MM.1S (cell line): ENCODE measurements at regions not wholly inside any gene's neighbourhood (a gene's known extent, or its start where the extent isn't known, plus 50 kb on each side); places are given as distances from the start of the nearest gene placed in this dataset.

Source experiments
- DNase-seq: peaks from one replicate; pipeline ENCODE4 v3.0.0-alpha.2; 2015
- H2AFZ ChIP-seq: fragments of 300-600 bp; sonication (generic); 2 replicates; pipeline ENCODE4 v1.6.0; 2016; ENCODE audit warnings: antibody characterized with exemption, low read length
- H3F3A ChIP-seq: fragments of 300-600 bp; sonication (generic); 2 replicates; pipeline ENCODE4 v1.6.1; 2016; ENCODE audit warnings: mild to moderate bottlenecking, antibody characterized with exemption, low read length, moderate library complexity, mixed read lengths; ENCODE audit not compliant: insufficient read depth
- H3K27ac ChIP-seq: fragments of 300-600 bp; sonication (generic); 2 replicates; pipeline ENCODE4 v1.5.1; 2016; ENCODE audit warnings: mild to moderate bottlenecking, low read length
- H3K27me3 ChIP-seq: fragments of 300-600 bp; sonication (generic); replicated peaks from 2 replicates; pipeline ENCODE4 v1.6.0; 2016; ENCODE audit warnings: low read length; ENCODE audit not compliant: insufficient read depth
- H3K36me3 ChIP-seq: fragments of 300-600 bp; sonication (generic); replicated peaks from 2 replicates; pipeline ENCODE4 v1.6.1; 2016; ENCODE audit warnings: mild to moderate bottlenecking, low read length, mixed read lengths; ENCODE audit not compliant: insufficient read depth
- H3K4me1 ChIP-seq: fragments of 300-600 bp; sonication (generic); 2 replicates; pipeline ENCODE4 v1.6.1; 2016; ENCODE audit warnings: low read length, mixed read lengths
- H3K4me2 ChIP-seq: fragments of 300-600 bp; sonication (generic); 2 replicates; pipeline ENCODE4 v1.6.0; 2016; ENCODE audit warnings: low read depth, low read length
- H3K4me3 ChIP-seq: fragments of 300-600 bp; sonication (generic); 2 replicates; pipeline ENCODE4 v1.5.1; 2016; ENCODE audit warnings: low read length, mixed read lengths
- H3K79me2 ChIP-seq: fragments of 300-600 bp; sonication (generic); 2 replicates; pipeline ENCODE4 v1.6.1; 2016; ENCODE audit warnings: mixed run types, low read length, mixed read lengths
- H3K9ac ChIP-seq: fragments of 300-600 bp; sonication (generic); 2 replicates; pipeline ENCODE4 v1.6.1; 2016; ENCODE audit warnings: low read length, mixed read lengths
- H3K9me2 ChIP-seq: fragments of 300-600 bp; sonication (generic); replicated peaks from 2 replicates; pipeline ENCODE4 v1.6.1; 2016; ENCODE audit warnings: mild to moderate bottlenecking, low read length, mixed read lengths; ENCODE audit not compliant: insufficient read depth
- H3K9me3 ChIP-seq: fragments of 300-600 bp; sonication (generic); replicated peaks from 2 replicates; pipeline ENCODE4 v1.6.1; 2016; ENCODE audit warnings: mild to moderate bottlenecking, low read length, mixed read lengths; ENCODE audit not compliant: insufficient read depth
- H4K20me1 ChIP-seq: fragments of 300-600 bp; sonication (generic); 2 replicates; pipeline ENCODE4 v1.6.1; 2016; ENCODE audit warnings: mild to moderate bottlenecking, low read length, moderate library complexity, mixed read lengths; ENCODE audit not compliant: insufficient read depth
- EZH2 ChIP-seq: fragments of 300-600 bp; sonication (generic); optimal IDR thresholded peaks from 2 replicates; pipeline ENCODE3; 2017; ENCODE audit warnings: low read depth, mild to moderate bottlenecking, antibody characterized with exemption, low read length, mixed read lengths
- EZH2phosphoT487 ChIP-seq: fragments of 300-600 bp; sonication (generic); IDR thresholded peaks from 2 replicates; pipeline ENCODE4 v1.6.1; 2018; ENCODE audit warnings: antibody characterized with exemption, low read length
- TF ChIP-seq, protein P1 (sequence below): fragments of 300-600 bp; sonication (generic); IDR thresholded peaks from 2 replicates; pipeline ENCODE4 v1.5.1; 2016; ENCODE audit warnings: antibody characterized with exemption, low read length, mixed read lengths

- DNase-seq, result no peak
- no peak overlapping the region for H3K27ac ChIP-seq
- H3K4me2 ChIP-seq, result no peak overlapping the region
- H3K79me2 ChIP-seq, result no peaks in the 10 kb centered on the region
- no peak overlapping the region for H3K4me3 ChIP-seq
- no peaks in the 10 kb centered on the region for H3K36me3 ChIP-seq
- H2AFZ ChIP-seq, result no peak overlapping the region
- no peaks in the 10 kb centered on the region for H3K27me3 ChIP-seq
- no peak overlapping the region for H3K9ac ChIP-seq
- no peaks in the 10 kb centered on the region for H3F3A ChIP-seq
- H3K4me1 ChIP-seq, result no peaks in the 10 kb centered on the region
- TF ChIP-seq EZH2, result no peak
- TF ChIP-seq, protein P1, sequence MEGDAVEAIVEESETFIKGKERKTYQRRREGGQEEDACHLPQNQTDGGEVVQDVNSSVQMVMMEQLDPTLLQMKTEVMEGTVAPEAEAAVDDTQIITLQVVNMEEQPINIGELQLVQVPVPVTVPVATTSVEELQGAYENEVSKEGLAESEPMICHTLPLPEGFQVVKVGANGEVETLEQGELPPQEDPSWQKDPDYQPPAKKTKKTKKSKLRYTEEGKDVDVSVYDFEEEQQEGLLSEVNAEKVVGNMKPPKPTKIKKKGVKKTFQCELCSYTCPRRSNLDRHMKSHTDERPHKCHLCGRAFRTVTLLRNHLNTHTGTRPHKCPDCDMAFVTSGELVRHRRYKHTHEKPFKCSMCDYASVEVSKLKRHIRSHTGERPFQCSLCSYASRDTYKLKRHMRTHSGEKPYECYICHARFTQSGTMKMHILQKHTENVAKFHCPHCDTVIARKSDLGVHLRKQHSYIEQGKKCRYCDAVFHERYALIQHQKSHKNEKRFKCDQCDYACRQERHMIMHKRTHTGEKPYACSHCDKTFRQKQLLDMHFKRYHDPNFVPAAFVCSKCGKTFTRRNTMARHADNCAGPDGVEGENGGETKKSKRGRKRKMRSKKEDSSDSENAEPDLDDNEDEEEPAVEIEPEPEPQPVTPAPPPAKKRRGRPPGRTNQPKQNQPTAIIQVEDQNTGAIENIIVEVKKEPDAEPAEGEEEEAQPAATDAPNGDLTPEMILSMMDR, result no peak
- no peaks in the 10 kb centered on the region for H4K20me1 ChIP-seq
- no peaks in the 10 kb centered on the region for H3K9me2 ChIP-seq
- H3K9me3 ChIP-seq, result no peaks in the 10 kb centered on the region
Observed at GRCh38 chr12:114206525-114206924, 199.4 kb downstream of the TBX5 start.

- no peak overlapping the region for H3K9ac ChIP-seq
- H3K4me1 ChIP-seq, result no peaks in the 10 kb centered on the region
- no peaks in the 10 kb centered on the region for H3K36me3 ChIP-seq
- DNase-seq, result no peak
- H3K9me2 ChIP-seq, result no peaks in the 10 kb centered on the region
- H3K27me3 ChIP-seq, result no peaks in the 10 kb centered on the region
- H3K79me2 ChIP-seq, result no peaks in the 10 kb centered on the region
- H2AFZ ChIP-seq, result no peak overlapping the region
- H3K4me3 ChIP-seq, result no peak overlapping the region
- H3F3A ChIP-seq, result no peaks in the 10 kb centered on the region
- TF ChIP-seq EZH2phosphoT487 (no peak), EZH2 (no peak)
- TF ChIP-seq, protein P1, result no peak
- H3K4me2 ChIP-seq, result no peak overlapping the region
- H3K9me3 ChIP-seq, result no peaks in the 10 kb centered on the region
- no peaks in the 10 kb centered on the region for H4K20me1 ChIP-seq
- no peak overlapping the region for H3K27ac ChIP-seq
Observed at GRCh38 chr12:114201794-114202193, 204.2 kb downstream of the TBX5 start.

DNA sequence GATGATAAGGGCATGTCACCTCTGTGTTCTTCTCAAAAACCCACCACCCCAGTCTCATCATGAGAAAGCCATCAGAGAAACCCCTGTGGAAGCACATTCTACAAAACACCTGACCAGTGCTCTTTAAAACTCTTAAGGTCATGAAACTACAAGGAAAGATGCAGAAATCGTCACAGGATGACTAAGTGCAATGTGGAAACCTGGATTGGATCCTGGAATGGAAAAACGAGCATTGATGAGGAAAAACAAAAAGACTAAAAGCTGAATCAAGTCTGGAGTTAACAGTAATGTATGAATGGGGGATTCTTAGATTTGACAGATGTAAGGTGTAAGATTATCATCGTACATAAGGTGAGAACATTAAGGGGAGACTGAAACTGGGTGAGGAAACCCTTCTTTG lies 211.0 kb downstream of the TBX5 start:
- Histone ChIP-seq H3K4me1 (no peaks in the 10 kb centered on the region), H3K9ac (no peak overlapping the region), H3K27me3 (no peaks in the 10 kb centered on the region), H4K20me1 (no peaks in the 10 kb centered on the region), H2AFZ (no peak overlapping the region), H3K4me3 (no peak overlapping the region), H3K9me3 (no peaks in the 10 kb centered on the region), H3K4me2 (no peak overlapping the region), H3F3A (no peaks in the 10 kb centered on the region), H3K79me2 (no peaks in the 10 kb centered on the region), H3K9me2 (no peaks in the 10 kb centered on the region), H3K27ac (no peak overlapping the region), H3K36me3 (no peaks in the 10 kb centered on the region)
- DNase-seq, result no peak
- TF ChIP-seq EZH2, result no peak
- TF ChIP-seq, protein P1, result no peak
- no peak for TF ChIP-seq EZH2phosphoT487

DNA sequence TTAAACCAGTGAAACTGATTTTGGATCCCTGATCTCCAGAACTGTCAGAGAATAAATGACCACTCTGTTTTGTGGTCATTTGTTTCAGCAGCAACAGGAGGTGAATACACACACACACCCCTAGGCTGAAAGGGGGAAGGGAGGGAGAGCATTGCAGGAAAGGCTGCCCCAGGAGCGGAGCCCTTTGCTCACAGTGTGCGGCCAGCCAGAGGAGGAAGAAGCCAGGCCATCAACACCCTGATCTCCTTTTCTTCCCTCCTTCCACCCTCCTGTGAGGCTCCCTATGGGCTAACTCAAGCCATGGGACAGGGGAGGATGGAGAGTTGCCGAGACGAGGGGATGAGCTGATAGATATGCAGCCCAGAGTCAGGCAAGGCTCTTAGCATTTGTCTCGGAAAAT lies 211.9 kb downstream of the TBX5 start:
- Histone ChIP-seq H3K4me2 (no peak overlapping the region), H2AFZ (no peak overlapping the region), H3K9ac (no peak overlapping the region), H4K20me1 (no peaks in the 10 kb centered on the region), H3K9me2 (no peaks in the 10 kb centered on the region), H3K36me3 (no peaks in the 10 kb centered on the region), H3K4me1 (no peaks in the 10 kb centered on the region), H3K4me3 (no peak overlapping the region), H3K27ac (no peak overlapping the region), H3K79me2 (no peaks in the 10 kb centered on the region), H3K9me3 (no peaks in the 10 kb centered on the region), H3K27me3 (no peaks in the 10 kb centered on the region), H3F3A (no peaks in the 10 kb centered on the region)
- TF ChIP-seq, protein P1, result no peak
- TF ChIP-seq EZH2phosphoT487 (no peak), EZH2 (no peak)
- DNase-seq, result no peak
